ENCODE measurements at regions not wholly inside any gene's neighbourhood (a gene's known extent, or its start where the extent isn't known, plus 50 kb on each side); places are given as distances from the start of the nearest gene placed in this dataset.

GRCh38 chr12:97216848-97217247 is 245.8 kb upstream of the RMST start:
- Histone ChIP-seq H3K4me1 (ENCODE audit: control insufficient read depth, extremely low read depth, insufficient read depth, low read length) (no peaks in the 10 kb centered on the region), H3K9me3 (replicated peaks; ENCODE audit: control insufficient read depth, insufficient read depth, low read length) (no peaks in the 10 kb centered on the region), H3K27me3 (ENCODE audit: control insufficient read depth in 2 of 2, insufficient read depth in 2 of 2, low read length in 2 of 2) (no peaks in the 10 kb centered on the region), H3K9me1 (replicated peaks; ENCODE audit: control insufficient read depth, extremely low read depth, insufficient read depth, low read length) (no peaks in the 10 kb centered on the region), H3K4me3 (replicated peaks in 1 of 3; ENCODE audit: insufficient read depth in 1 of 3, low read depth in 1 of 3, low read length in 3 of 3) (no peak overlapping the region), H4K20me1 (replicated peaks; ENCODE audit: control insufficient read depth, extremely low read depth, insufficient read depth, low read length) (no peaks in the 10 kb centered on the region), H3K79me2 (ENCODE audit: control insufficient read depth, insufficient read depth, low read length) (no peaks in the 10 kb centered on the region), H3K9ac (replicated peaks; ENCODE audit: extremely low read depth, insufficient read depth, low read length) (no peak overlapping the region), H2AFZ (ENCODE audit: low read depth, low read length) (no peak overlapping the region), H3K27ac (ENCODE audit: insufficient read depth, low read depth, low read length) (no peak overlapping the region), H3K36me3 (ENCODE audit: control insufficient read depth in 2 of 2, extremely low read depth in 1 of 2, insufficient read depth in 2 of 2, low read length in 2 of 2) (no peaks in the 10 kb centered on the region), H3K4me2 (ENCODE audit: insufficient read depth, low read length) (no peak overlapping the region)
- no peak for FAIRE-seq
- DNase-seq (ENCODE audit: low read depth, low spot score): no peak
- dilution Hi-C loops (cut with MboI; ENCODE audit: extremely low pct_ligation_motif_present, low sequenced_read_pairs) (no loop called here), intact Hi-C loops (cut with micrococcal nuclease) (no loop called here)
- TF ChIP-seq POLR2AphosphoS5 (IDR thresholded peaks at IDR 0.05; ENCODE audit: insufficient read depth, low read depth, low read length): no peak
- TF ChIP-seq FOS (IDR thresholded peaks at IDR 0.05; ENCODE audit: borderline replicate concordance, insufficient read depth, low read length): no peak
- TF ChIP-seq POLR2A (IDR thresholded peaks at IDR 0.05; ENCODE audit: low read depth, low read length): no peak
- no peak for TF ChIP-seq CTCF (IDR thresholded peaks at IDR 0.05; ENCODE audit: extremely low read depth in 1 of 2, insufficient read depth in 1 of 2, low read depth in 1 of 2, low read length in 2 of 2)
- TF ChIP-seq EZH2 (IDR thresholded peaks at IDR 0.05; ENCODE audit: borderline replicate concordance, low read depth, low read length, severe bottlenecking): no peak
- TF ChIP-seq GATA2 (IDR thresholded peaks at IDR 0.05; ENCODE audit: insufficient read depth, insufficient read length, low read depth, low read length): no peak
- no peak for TF ChIP-seq JUN (IDR thresholded peaks at IDR 0.05; ENCODE audit: borderline replicate concordance, insufficient read depth, insufficient read length, low read depth)
- no peak for TF ChIP-seq MAX (IDR thresholded peaks at IDR 0.05; ENCODE audit: insufficient read depth, insufficient read length)
- TF ChIP-seq MYC (IDR thresholded peaks at IDR 0.05; ENCODE audit: low read depth, low read length): no peak
- BruUV-seq (replicated peaks): no TSS peak
- CTCF ChIA-PET: no interaction called here
- POLR2A ChIA-PET: no interaction called here
